Parathyroid adenoma (tissue), 2 donors: ENCODE measurements at regions not wholly inside any gene's neighbourhood (a gene's known extent, or its start where the extent isn't known, plus 50 kb on each side); places are given as distances from the start of the nearest gene placed in this dataset.

Source experiments
- H2AFZ ChIP-seq: fragments of 300-600 bp; sonication (generic); one replicate; pipeline ENCODE4 v1.7.0; 2017; ENCODE audit warnings: antibody characterized with exemption, mild to moderate bottlenecking
- H3K27ac ChIP-seq: fragments of 300-600 bp; sonication (generic); one replicate; pipeline ENCODE4 v1.7.0; 2017
- H3K27me3 ChIP-seq: fragments of 300-600 bp; sonication (generic); one replicate; pipeline ENCODE4 v1.7.0; 2017; ENCODE audit warnings: low read length; ENCODE audit not compliant: control insufficient read depth, insufficient read depth
- H3K36me3 ChIP-seq: fragments of 300-600 bp; sonication (generic); one replicate; pipeline ENCODE4 v1.7.0; 2017; ENCODE audit warnings: low read length; ENCODE audit not compliant: control insufficient read depth, insufficient read depth
- H3K4me1 ChIP-seq: fragments of 300-600 bp; sonication (generic); one replicate; pipeline ENCODE4 v1.7.0; 2017; ENCODE audit warnings: control low read depth
- H3K4me2 ChIP-seq: fragments of 300-600 bp; sonication (generic); one replicate; pipeline ENCODE4 v1.7.0; 2017; ENCODE audit warnings: low read length
- H3K4me3 ChIP-seq: fragments of 300-600 bp; sonication (generic); one replicate; pipeline ENCODE4 v1.7.0; 2017; ENCODE audit warnings: low read depth, low read length
- H3K79me2 ChIP-seq: fragments of 300-600 bp; sonication (generic); one replicate; pipeline ENCODE4 v1.7.0; 2017; ENCODE audit warnings: control low read depth
- H3K9ac ChIP-seq: fragments of 300-600 bp; sonication (generic); one replicate; pipeline ENCODE4 v1.7.0; 2017; ENCODE audit warnings: mild to moderate bottlenecking
- H3K9me3 ChIP-seq: fragments of 300-600 bp; sonication (generic); one replicate; pipeline ENCODE4 v1.7.0; 2017; ENCODE audit warnings: low read length; ENCODE audit not compliant: control insufficient read depth
- CTCF ChIP-seq: fragments of 300-600 bp; sonication (generic); IDR thresholded peaks from one replicate; pipeline ENCODE4 v1.7.0; 2017; ENCODE audit warnings: antibody characterized with exemption, mild to moderate bottlenecking
- donor health status: primary hyperparathyroidism.

- no peaks in the 10 kb centered on the region for H3K9me3 ChIP-seq
- H3K4me2 ChIP-seq, result no peak overlapping the region
- no peaks in the 10 kb centered on the region for H3K4me1 ChIP-seq
- H3K9ac ChIP-seq, result no peak overlapping the region
- H3K27ac ChIP-seq, result no peak overlapping the region
- H3K4me3 ChIP-seq, result no peak overlapping the region
- H3K27me3 ChIP-seq, result no peaks in the 10 kb centered on the region
- no peaks in the 10 kb centered on the region for H3K79me2 ChIP-seq
- no peaks in the 10 kb centered on the region for H3K36me3 ChIP-seq
- no peak overlapping the region for H2AFZ ChIP-seq
- TF ChIP-seq CTCF, result no peak
Measured at GRCh38 chr5:6058055-6058715, 320.2 kb downstream of the MED10 start.

- no peak for TF ChIP-seq CTCF
- Histone ChIP-seq H2AFZ (no peak overlapping the region), H3K9me3 (no peaks in the 10 kb centered on the region), H3K27me3 (no peaks in the 10 kb centered on the region), H3K36me3 (no peaks in the 10 kb centered on the region), H3K4me1 (no peaks in the 10 kb centered on the region), H3K4me2 (no peak overlapping the region), H3K27ac (no peak overlapping the region), H3K79me2 (no peaks in the 10 kb centered on the region), H3K9ac (no peak overlapping the region), H3K4me3 (no peak overlapping the region)
Measured at GRCh38 chr5:6056280-6056679, 322.1 kb downstream of the MED10 start.

GRCh38 chr5:6049662-6050061 is 328.7 kb downstream of the MED10 start:
- TF ChIP-seq CTCF, result no peak
- H3K27me3 ChIP-seq, result no peaks in the 10 kb centered on the region
- H3K79me2 ChIP-seq, result no peaks in the 10 kb centered on the region
- H3K36me3 ChIP-seq, result no peaks in the 10 kb centered on the region
- no peak overlapping the region for H3K27ac ChIP-seq
- no peak overlapping the region for H3K4me3 ChIP-seq
- H3K4me2 ChIP-seq, result no peak overlapping the region
- H2AFZ ChIP-seq, result no peak overlapping the region
- no peaks in the 10 kb centered on the region for H3K9me3 ChIP-seq
- no peaks in the 10 kb centered on the region for H3K4me1 ChIP-seq
- H3K9ac ChIP-seq, result no peak overlapping the region

GRCh38 chr5:6048746-6049145 is 329.6 kb downstream of the MED10 start:
- Histone ChIP-seq H3K4me1 (no peaks in the 10 kb centered on the region), H3K4me2 (no peak overlapping the region), H3K4me3 (no peak overlapping the region), H3K27me3 (no peaks in the 10 kb centered on the region), H3K27ac (no peak overlapping the region), H2AFZ (no peak overlapping the region), H3K36me3 (no peaks in the 10 kb centered on the region), H3K9ac (no peak overlapping the region), H3K79me2 (no peaks in the 10 kb centered on the region), H3K9me3 (no peaks in the 10 kb centered on the region)
- TF ChIP-seq CTCF, result no peak

- Histone ChIP-seq H3K9me3 (no peaks in the 10 kb centered on the region), H3K27me3 (no peaks in the 10 kb centered on the region), H3K4me3 (no peak overlapping the region), H3K36me3 (no peaks in the 10 kb centered on the region), H2AFZ (no peak overlapping the region), H3K9ac (no peak overlapping the region), H3K4me1 (no peaks in the 10 kb centered on the region), H3K27ac (no peak overlapping the region), H3K79me2 (no peaks in the 10 kb centered on the region), H3K4me2 (no peak overlapping the region)
- TF ChIP-seq CTCF, result no peak
Measured at GRCh38 chr5:6046296-6046967, 331.9 kb downstream of the MED10 start.
